GM18511 (cell line): ENCODE measurements at regions not wholly inside any gene's neighbourhood (a gene's known extent, or its start where the extent isn't known, plus 50 kb on each side); places are given as distances from the start of the nearest gene placed in this dataset.
A peak's percentile ranks its signal among the peaks of the same experiment; 100 is the strongest.

Source experiments
- ATAC-seq: cut with Tn5 transposase; IDR thresholded peaks from one replicate; pipeline ENCODE4 v1.9.1; 2021; ENCODE audit warnings: mild to moderate bottlenecking, moderate library complexity; ENCODE audit not compliant: unreplicated experiment

DNA sequence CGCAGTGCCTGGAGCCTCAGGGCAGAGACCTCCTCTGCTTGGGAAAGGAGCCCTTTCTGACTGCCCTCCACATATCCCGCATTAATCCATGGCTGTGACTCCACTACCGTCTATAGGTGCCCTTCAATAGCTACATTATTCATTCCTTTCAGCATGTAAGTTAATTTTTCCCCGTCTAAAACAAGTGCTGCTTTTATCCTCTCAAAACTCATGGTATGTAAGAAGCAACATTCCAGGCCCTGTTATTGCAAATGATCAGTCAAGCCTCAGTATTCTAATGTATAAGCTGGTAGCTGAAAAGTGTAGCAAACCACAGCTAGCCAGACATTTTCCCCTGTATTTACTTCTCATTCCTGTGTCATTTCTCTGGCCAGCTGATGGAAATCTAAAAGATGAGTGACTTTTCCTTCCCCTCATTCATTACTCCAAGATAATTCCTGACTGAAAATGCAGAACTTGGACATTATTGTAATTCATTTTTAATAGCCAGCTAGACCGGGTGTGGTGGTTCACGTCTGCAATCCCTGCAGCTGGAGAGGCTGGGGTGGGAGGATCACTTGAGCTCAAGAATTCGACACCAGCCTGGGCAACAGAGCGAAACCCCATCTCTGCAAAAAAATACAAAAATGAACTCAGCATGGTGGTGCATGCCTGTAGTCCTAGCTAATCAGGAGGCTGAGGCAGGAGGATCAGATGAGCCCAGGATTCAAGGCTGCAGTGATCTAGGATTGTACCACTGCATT lies 88.5 kb upstream of the SOD1 start:
- no peak for ATAC-seq

DNA sequence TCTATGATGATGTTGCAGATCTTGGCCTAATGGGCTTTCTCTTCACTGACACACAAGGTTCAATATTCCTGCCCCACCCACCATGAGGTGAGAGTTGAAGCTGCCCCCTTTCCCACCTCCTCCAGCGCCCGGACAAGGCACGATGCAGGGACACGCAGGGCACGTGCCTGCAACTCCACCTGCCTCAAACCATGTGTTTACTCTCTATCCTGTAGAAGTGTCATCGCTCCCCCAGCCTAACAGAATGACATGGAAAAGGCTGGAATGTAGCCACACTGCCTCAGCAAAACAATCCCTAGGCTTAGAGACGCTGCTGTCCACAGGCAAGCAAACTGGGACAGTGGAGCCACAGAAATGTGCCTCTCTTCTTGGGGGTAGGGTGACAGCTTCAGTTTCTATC lies 92.9 kb upstream of the SOD1 start:
- ATAC-seq, result no peak

DNA sequence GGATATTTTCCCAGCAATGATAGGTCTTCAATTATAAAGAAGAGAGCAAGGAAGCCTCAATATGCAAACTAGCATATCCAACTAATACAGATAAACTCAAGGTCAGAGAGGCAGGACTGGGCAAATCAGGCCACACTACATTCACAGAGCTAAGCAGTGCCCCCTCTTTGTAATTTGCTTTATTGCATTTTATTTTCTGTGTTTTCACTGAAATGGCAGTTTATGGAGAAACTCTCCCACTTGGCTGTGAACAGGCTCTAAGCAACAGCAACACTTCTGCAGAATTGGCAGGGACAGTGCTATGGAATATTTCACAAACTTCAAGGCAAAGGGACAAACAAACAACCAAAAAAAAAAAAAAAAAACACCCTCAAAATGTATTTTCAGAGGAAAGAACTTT lies 93.4 kb upstream of the SOD1 start:
- no peak for ATAC-seq

DNA sequence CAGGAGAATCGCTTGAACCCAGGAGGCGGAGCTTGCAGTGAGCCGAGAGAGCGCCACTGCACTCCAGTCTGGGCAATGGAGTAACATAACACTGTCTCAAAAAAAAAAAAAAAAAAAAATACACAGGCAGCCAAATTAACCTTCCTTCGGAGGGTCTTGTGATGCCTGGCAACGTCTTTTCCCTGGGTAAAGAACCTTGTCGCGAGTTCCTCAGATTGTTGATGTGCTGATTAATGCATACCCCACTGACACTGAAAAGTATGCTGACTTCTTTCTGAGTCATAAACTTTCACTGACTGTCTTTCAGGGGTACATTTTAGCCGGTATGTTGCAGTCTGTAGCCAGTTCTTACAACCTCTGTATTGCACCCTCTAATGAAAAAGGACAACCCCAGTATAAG lies 95.1 kb upstream of the SOD1 start:
- no peak for ATAC-seq

DNA sequence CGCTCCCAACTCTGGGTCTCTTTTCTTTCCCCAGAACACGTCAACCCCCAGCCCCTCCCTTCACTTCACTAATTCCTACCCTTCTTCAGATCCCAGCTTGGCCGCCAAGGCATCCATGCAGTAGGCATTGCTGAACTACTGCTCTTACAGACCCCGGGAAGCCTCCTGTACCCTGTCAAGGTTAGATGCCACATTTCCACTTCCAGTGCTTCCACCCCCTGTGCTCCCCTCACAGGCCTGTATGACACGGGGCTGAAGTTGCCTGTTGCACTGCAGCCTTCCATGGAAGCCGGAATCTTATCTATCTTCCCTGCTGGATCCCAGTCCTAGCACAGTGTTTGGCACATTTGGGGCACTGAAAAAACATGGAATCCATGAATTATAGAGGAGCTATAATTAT lies 99.0 kb upstream of the SOD1 start:
- no peak for ATAC-seq

DNA sequence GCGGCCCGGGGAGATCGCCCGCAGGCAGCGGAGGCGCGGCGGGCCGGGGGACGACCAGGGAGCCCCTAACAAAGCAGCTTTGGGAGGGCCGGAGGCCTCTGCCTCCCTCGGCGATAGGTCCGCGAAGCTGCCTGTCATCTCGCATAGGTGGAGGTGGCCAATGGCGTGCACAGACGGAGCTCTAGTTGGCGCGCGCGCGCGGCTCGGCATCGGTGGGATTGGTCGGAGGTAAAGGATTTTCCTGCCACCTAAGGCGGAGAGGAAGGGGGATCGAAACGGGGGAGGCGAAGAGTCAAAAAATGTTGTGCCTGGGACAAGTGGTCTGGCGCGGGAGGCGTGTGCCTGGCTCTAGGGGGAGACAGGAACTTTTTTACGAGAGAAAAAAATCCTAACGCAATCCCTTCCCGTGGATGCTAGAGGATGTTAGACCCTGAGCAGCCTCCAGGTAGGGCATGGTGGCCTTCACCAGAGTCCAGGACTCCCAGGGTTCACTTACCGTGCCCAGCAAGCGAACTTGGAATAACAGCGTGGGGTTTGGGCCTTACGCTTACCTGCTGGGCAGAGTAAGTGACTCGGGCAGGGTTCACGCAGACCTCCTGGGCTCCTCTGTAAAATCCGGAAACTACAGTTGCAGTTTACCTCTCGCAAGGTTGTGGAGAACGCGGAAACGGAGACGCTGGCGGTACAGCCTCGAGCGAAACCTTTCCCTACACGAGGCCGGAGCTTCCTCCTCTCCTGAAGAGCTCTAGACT lies 99.9 kb upstream of the SOD1 start:
- ATAC-seq, result peak; percentile 74

DNA sequence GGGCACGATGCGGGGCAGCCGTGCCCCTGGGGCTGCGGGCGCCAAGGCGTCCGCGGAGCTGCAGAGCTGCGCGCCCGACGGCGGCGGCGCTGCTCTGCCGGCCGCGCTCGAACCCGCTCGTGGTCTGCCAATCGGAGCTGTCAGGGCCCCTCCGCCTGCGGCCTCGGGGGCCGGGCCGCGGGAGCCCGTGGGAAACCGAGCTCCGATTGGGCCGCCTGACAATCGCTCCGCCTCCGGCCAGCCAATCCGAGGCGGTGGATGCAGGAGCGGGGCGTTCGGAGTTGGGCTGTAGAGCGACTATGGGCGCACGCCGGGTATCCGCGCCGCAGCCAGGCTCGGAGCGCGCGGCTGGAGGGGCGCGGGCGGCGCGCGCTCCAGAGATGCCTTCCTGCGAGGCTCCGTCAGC lies 100.5 kb upstream of the SOD1 start:
- ATAC-seq, result peak; percentile 79

DNA sequence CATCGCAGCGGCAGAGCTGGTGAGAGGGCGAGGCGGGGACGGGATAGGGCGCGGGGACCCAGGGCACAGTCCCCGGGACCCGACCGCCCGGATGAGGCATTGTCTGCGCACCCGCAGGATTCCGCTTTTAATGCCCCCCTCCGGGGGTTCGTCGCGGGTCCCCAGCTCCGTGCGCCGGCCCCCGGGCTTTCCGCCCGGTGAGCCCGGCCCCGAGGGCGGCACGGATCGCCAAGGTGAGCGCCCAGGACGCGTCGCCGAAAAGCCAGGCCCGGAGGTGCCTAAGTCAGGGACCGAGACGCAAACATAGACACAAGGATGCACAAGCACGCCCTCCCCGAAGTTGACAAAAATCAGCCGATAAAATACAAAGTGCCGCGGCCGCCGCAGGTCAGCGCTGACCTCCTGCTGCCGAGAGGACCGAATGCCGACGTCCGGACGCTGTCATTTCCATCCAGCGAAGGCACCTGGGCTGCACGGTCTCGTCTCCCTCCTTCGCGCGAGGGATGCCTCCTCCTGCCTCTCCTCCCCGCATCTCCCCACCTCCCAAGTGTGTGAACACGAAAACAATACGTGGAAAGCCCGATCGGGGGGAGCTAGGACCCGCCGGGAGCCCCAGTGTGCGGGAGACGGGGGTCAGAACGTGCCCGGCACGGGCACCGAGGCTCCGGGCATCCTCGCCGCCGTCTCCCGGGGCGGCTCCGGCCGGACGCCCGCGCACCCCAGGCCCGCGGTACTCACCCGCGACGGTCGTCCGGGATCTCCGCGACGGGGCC lies 101.1 kb upstream of the SOD1 start:
- peak; percentile 10 for ATAC-seq

DNA sequence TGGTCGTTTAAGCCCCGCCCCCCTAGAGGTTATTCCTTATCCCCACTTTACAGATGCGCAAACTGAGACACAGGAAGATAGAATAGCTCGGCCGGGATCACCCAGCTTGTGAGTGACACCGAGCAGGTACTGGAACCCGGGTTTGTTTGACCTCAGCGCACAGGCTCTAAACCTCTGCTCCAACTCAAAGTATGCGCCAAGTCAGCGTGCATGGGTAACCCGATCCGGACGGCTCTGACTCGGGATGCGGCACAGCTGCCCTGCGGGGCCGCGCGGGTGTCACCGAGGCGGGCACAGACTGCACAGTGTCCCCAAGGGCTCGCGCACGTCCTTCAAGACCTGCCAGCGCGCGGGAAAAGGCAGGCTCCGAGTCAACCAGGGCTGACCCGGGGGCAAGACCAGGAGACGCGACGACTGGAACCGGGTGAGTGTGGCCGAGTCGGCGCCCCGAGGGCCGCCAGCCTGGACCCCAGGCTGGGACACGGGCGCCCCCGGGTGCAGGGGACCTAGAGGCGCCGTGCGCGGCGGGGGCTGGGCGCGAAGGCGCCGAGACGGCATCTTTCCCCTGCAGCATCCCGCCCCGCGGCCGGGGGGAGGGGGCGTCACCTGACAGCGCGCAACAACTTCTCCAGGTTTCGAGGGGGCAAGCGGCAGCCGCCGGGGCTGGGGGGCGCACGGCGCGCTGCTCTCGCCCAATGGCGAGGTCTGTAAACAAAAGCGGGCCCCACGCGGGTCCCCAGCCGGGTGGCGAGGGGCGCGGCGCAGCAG lies 101.9 kb upstream of the SOD1 start:
- no peak for ATAC-seq

DNA sequence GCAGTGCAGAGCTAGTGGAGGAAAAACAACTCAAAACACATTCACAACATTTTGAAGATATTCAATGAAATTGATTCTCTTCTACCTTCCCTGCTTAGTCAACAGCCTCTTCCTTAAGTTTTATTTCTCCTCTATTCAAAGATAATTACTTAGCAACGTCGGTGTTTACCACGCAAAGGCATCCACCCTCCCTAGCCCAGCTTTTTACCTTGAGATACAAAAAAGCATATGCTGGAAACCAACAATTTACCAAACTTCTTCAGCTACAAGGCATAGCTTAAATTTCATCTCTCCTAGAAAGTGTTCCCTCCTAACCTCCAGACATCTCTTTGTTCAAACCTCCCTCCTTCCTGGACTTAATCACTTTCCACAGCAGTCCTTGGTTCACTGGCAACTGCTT lies 102.8 kb upstream of the SOD1 start:
- ATAC-seq, result no peak

DNA sequence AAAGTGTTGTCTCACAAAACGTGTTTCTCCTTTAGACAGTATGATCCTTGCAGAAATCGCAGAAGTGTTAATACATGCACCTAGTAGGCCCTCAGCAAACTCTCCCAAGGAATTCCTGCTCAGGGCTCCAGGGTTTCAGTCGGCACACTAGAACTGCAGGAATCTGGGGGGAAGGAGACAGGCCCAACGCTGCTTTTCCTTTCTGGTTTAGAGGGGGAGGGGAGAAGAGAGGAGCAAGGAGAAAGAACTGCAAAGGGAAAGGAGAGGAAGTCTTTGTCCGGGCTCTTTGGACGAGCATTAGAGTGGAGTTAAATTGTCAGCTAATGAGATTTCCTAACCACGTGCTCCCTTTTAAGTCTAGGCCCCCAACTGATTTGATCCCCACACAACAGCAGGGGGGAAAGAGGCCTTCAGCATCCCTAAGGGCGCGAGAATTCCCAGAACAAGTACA lies 103.7 kb upstream of the SOD1 start:
- no peak for ATAC-seq

DNA sequence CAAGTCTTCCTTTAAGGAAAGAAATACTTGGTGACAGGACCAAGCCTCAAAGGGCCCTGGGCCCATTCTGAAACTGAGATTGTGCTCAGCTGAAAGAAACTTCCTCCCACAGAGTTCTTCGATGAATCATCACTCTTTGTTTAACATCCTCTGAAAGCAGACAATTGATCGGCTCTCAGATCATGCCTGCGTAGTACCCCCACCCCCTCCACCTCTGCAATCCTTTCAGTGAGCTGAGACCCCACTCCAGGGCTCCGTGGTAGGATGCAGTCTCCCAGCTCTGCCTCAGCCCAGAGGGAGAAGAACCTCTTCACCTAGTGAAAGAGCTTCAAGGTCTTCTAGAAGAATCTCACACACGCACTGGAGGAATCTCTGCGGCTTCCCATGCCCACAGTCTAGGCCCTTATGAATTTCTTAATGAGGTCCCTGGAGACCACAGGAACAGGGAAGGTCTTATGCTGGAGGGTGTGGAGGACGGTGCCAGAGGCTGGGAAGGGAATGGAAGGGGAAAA lies 104.9 kb upstream of the SOD1 start:
- peak; percentile 75 for ATAC-seq

DNA sequence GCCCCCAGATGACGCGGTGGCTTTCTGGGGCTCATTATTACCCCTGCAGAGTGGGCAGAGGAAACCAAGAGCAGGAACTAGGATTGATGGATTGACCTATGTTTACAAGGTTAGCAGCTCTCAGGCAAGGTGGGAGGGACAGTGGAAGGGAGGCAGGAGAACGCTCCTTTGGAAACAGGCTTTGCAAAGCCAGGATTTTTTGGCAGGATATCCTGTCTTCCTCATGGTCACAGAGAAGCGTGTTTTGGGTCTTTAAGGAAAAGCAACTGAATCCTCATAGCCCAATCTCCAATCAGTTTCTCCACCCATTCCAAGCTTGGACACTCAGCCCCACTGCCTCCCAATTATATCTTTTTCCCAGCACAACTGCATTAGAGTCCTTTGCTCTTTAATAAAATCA lies 105.6 kb upstream of the SOD1 start:
- no peak for ATAC-seq

DNA sequence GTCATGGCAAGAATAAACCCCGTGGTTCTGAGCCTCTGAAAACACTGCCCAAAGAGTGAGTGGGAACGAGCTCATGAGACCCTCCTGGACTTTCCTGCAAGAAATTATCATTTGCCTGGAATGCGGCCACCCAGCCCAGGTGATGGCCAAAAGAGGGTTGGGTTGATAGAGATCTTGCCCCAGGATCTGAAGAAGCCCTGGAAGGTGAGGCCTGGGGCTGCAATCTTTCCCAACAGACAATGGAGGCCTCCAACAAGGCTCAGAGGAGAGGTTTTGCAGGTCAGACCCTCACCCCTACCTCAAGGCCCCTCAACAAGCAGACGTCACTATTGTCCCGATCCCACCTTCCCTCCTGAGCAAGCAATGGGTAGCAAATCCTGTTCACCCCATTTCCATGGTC lies 106.0 kb upstream of the SOD1 start:
- no peak for ATAC-seq

DNA sequence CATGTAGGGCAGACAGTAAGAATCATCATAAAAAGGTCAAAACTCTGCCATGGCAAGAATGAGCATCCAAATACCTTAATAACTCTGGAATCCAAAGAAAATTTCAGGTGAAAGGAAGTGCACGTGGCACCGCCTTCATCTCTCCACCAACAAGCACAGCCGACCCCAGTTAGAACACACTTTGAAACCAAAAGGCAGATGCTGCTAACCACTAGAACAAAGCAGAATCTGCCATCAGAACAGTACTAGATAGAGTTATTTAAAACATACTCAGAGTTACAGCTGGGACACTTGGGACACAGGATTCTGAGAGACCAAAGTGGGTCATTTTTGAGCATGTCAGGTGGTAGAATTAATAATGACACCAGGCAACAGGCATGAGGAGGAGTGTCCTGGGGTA lies 106.7 kb upstream of the SOD1 start:
- no peak for ATAC-seq

DNA sequence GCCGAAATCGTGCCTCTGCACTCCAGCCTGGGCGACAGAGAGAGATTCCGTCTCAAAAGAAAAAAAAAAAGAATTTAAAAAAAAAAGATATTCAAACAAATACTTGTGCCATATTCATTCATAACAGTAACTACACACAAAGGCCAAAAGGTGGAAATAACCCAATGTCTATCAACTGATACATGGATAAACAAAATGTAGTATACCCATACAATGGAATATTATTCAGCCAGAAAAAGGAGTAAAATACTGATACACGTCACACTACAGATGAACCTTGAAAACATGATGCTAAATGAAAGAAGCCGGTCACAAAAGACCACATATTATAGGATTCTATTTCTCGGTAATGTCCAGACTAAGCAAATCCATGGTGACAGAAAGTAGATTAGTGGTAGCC lies 109.4 kb upstream of the SOD1 start:
- no peak for ATAC-seq

DNA sequence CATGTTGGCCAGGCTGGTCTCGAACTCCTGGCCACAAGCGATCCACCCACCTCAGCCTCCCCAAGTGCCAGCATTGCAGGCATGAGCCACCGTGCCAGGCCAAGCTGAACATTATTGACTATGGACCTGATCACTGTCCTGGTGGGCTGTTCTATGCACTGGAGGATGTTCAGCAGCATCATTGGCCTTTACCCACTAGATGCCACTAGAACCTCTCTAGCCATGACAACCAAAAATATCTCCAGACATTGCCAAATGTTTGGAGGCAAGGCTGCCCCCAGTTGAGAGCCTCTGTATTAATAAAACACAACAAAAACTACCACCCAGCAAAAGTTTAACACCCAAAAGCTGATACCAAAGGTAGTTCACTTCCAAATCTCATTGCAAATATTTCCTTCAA lies 110.8 kb upstream of the SOD1 start:
- ATAC-seq, result no peak

DNA sequence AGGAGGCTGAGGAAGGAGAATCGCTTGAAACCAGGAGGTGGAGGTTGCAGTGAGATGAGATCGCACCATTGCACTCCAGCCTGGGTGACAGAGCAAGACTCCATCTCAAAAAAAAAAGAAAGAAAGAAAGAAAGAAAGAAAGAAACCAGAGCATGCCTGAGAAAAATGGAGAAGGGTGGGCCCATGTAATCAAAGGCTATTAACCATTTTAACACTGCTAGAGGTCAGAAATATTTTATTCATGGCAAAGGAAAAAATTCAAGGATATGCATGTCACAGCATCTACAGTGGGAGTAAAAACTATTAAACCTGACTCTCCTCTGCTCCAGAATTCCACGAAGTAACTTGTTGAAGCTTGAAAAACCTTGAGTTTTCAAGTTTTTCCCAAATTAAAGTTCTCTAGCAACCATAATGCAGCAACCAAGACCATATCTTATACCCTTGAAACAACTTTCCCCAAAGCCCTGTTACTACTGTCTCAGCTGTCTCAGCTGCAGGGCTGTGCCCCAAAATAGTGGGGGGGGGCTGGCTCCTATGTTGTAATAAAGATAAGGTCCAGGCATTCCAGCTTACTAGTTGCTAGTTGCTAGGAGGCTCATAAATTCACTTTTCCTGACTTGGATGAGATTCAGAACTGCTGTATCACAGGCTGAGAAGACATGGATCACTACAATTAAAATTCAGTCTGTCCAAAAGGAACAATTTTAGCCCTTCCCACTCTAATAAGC lies 112.9 kb upstream of the SOD1 start:
- no peak for ATAC-seq

DNA sequence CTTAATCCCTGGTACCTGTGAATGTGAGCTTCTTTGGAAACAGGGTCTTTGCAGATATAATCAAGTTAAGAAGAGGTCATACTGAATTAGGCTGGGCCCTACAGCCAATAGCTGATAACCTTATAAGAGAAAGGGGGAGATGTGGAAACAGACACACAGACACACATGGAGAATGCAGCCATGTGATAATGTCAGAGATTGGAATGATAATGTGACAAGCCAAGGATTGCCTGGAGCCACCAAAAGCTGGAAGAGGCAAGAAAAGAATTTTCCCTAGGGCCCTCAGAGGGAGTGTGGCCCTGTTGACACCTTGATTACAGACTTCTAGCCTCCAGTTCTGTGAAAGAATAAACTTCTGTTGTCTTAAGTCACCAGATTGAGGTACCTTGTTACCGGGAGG lies 114.5 kb upstream of the SOD1 start:
- ATAC-seq, result no peak

DNA sequence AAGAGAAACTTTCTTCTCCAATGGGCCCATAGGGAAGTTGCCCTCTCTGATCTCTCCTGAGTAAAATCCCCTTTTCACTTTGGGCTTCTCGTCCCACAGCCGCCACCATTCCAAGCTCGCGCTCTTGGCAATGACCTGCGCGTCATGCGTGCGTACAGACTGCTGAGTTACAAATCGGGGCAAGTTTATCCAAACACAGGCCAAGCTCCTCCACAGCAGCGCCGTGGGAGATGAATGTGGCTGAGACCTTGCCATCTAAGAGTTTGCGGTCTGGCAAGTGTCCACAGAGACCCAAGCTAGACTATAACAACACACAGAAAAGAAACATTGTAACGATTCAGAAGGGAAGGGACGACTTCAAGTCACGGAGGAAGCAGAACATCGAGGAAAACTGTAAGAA lies 116.3 kb upstream of the SOD1 start:
- no peak for ATAC-seq
